Right lobe of liver (tissue), 6 donors: ENCODE measurements at regions not wholly inside any gene's neighbourhood (a gene's known extent, or its start where the extent isn't known, plus 50 kb on each side); places are given as distances from the start of the nearest gene placed in this dataset.

Experiments
- ATAC-seq, 4 donors: fragments of 200-7000 bp; cut with Tn5 transposase; one replicate each; pipeline ENCODE4 v1.9.1; 2020; ENCODE audit warnings: mild to moderate bottlenecking in 4 of 4, moderate library complexity in 4 of 4
- DNase-seq, 3 donors: peaks; one replicate each; pipeline ENCODE4 v3.0.0-alpha.2; 2020
- H3K27ac ChIP-seq, 3 donors: fragments of 200-600 bp; one replicate each; pipeline ENCODE4 v1.8.0; 2022
- H3K27me3 ChIP-seq, 2 donors: fragments of 200-600 bp; one replicate each; pipeline ENCODE4 v1.8.0; 2022
- H3K36me3 ChIP-seq, 4 donors: fragments of 200-600 bp; sonication (generic) in 1 of 4; one replicate each; pipeline versions ENCODE4 v1.5.1 to v1.8.0; 2017 to 2022; ENCODE audit warnings: control low read depth in 1 of 4
- H3K4me1 ChIP-seq, 4 donors: fragments of 200-600 bp; sonication (generic) in 1 of 4; one replicate each; pipeline versions ENCODE4 v1.5.1 to v1.8.0; 2017 to 2022; ENCODE audit warnings: control low read depth in 1 of 4
- H3K4me3 ChIP-seq, 3 donors: fragments of 200-600 bp; one replicate each; pipeline ENCODE4 v1.8.0; 2022
- H3K9me3 ChIP-seq, 4 donors: fragments of 200-600 bp; sonication (generic) in 1 of 4; one replicate each; pipeline versions ENCODE4 v1.5.1 to v1.8.0; 2017 to 2022; ENCODE audit warnings: control low read depth in 1 of 4
- POLR2A ChIP-seq: fragments of 450-650 bp; IDR thresholded peaks from one replicate; pipeline ENCODE4 v1.6.1; 2017; ENCODE audit warnings: antibody characterized with exemption, mild to moderate bottlenecking
- WGBS: methylation state at CpG from one replicate; pipeline ENCODE4 v1.1.6; 2018; ENCODE audit warnings: low coverage, low lambda C conversion rate; ENCODE audit not compliant: insufficient coverage; ENCODE audit errors: missing lambda C conversion rate; 5-methylcytosine and 5-hydroxymethylcytosine counted together
- intact Hi-C, 2 donors: fragments of 100-400 bp; cut with DNase I; formaldehyde crosslinking; loops; one replicate each; pipeline versions ENCODE4 v1.11.2 to v1.14.1; 2022
- TF ChIP-seq, protein P1 (sequence below), 4 donors: fragments of 200-600 bp in 3 of 4; fragments of 450-650 bp in 1 of 4; IDR thresholded peaks; one replicate each; pipeline versions ENCODE4 v1.5.1 to v1.8.0; 2016 to 2022; ENCODE audit warnings: antibody characterized with exemption in 4 of 4, mild to moderate bottlenecking in 2 of 4
- donor health status: DM: no; HTN: yes; CAD: no.
- donor health status: DM: no; HTN: no; CAD: no.
- donor health status: DM: no; HTN: no; CAD: no.
- donor health status: DM: no; HTN: yes; CAD: no.
- donor health status: DM: no; HTN: yes; CAD: no.

GRCh38 chr21:38994042-38994441 is 188.3 kb downstream of the ETS2 start:
- no peak for TF ChIP-seq POLR2A
- TF ChIP-seq, protein P1, sequence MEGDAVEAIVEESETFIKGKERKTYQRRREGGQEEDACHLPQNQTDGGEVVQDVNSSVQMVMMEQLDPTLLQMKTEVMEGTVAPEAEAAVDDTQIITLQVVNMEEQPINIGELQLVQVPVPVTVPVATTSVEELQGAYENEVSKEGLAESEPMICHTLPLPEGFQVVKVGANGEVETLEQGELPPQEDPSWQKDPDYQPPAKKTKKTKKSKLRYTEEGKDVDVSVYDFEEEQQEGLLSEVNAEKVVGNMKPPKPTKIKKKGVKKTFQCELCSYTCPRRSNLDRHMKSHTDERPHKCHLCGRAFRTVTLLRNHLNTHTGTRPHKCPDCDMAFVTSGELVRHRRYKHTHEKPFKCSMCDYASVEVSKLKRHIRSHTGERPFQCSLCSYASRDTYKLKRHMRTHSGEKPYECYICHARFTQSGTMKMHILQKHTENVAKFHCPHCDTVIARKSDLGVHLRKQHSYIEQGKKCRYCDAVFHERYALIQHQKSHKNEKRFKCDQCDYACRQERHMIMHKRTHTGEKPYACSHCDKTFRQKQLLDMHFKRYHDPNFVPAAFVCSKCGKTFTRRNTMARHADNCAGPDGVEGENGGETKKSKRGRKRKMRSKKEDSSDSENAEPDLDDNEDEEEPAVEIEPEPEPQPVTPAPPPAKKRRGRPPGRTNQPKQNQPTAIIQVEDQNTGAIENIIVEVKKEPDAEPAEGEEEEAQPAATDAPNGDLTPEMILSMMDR (IDR thresholded peaks at IDR 0.05) = no peak
- Histone ChIP-seq H3K4me3 (no peak overlapping the region), H3K4me1 (peaks cover 0 to 12% (median 0%) of the 10 kb centered on the region in 4 donors), H3K27me3 (no peaks in the 10 kb centered on the region), H3K36me3 (no peaks in the 10 kb centered on the region), H3K9me3 (no peaks in the 10 kb centered on the region), H3K27ac (peak overlapping the region in 1 of 3 donors; percentile 16)
- DNase-seq (no peak), ATAC-seq (no peak)
- intact Hi-C loops = no loop called here
- WGBS = 71% methylated on average over 5 of the region's 12 CpGs

DNA sequence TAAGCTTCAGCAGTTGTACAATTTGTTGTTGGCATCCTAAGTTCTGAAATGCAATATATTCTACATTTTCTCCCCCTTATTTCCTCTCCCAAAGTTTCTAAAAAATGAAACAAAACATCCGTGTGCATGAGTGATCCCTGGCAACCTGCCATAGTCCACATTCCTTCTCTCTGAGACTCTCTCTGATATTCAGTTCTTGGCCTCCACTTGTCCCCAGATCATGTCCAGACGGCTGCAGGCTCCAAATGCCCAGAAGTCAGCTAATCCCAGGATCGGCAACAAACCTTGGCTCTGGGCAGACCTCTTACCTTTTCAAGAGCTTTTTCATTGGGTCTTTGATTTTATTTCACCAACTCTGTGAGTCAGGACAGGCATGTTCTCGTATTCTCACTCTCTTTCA is 187.8 kb downstream of the ETS2 start:
- Histone ChIP-seq H3K9me3 (no peaks in the 10 kb centered on the region), H3K4me3 (no peak overlapping the region), H3K27ac (peak overlapping the region in 1 of 3 donors; percentile 16), H3K27me3 (no peaks in the 10 kb centered on the region), H3K36me3 (no peaks in the 10 kb centered on the region), H3K4me1 (peaks cover 0 to 12% (median 0%) of the 10 kb centered on the region in 4 donors)
- DNase-seq (peak in 1 of 3 donors; percentile 49), ATAC-seq (peak; percentile 37 to 51 (median 50))
- TF ChIP-seq POLR2A = no peak
- TF ChIP-seq, protein P1 (IDR thresholded peaks at IDR 0.05) = no peak
- intact Hi-C loops = no loop called here
- 31% methylated on average over 4 of the region's 4 CpGs for WGBS

DNA sequence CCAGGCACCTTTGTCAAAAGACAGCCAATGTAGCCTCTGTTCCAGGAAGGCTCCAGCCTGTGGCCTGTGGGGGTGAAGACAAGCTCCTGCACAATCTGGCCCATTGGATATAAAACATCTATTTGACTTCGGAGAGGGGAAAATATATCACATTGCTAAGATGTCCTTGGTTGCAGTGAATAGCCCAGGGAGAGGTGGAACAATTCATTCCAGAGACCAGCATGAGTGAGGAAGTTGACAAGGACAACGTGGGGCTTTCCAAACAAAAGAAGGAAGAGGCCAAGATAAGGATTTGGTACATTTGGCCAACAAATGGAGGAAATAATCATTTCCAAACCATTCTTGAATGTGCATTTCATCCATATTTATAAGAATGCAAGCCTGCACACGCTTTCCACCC is 187.0 kb downstream of the ETS2 start:
- peaks cover 0 to 12% (median 0%) of the 10 kb centered on the region in 4 donors for H3K4me1 ChIP-seq
- ATAC-seq = peak; percentile 51 to 68 (median 56)

DNA sequence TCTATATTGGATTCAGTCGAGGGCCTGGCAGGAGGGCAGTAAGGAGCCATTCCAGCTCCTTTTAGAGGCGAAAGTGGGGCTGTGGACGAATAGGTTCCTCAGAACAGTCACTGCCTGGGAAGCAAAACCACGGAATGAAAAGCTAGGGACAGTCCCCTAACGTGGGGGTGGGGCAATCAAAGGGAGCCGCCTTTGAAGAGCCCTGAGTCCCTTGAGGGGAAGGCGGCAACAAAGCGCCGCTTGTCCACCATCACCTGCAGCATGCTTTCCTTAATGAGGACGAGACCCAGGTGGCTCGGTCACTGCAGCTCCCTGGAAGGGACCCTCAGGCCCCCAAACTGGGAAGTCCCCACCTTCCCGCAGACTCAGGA is 184.7 kb downstream of the ETS2 start:
- WGBS = 26% methylated on average over 5 of the region's 12 CpGs
- peak overlapping the region; percentile 1 to 60 (median 24) for H3K27ac ChIP-seq
- no peak overlapping the region for H3K4me3 ChIP-seq
- intact Hi-C loops = no loop called here
- ATAC-seq (no peak), DNase-seq (no peak)
- H3K27me3 ChIP-seq = no peaks in the 10 kb centered on the region
- TF ChIP-seq, protein P1 (IDR thresholded peaks at IDR 0.05) = no peak
- no peaks in the 10 kb centered on the region for H3K36me3 ChIP-seq
- peaks cover 0 to 15% (median 0%) of the 10 kb centered on the region in 4 donors for H3K4me1 ChIP-seq
- no peaks in the 10 kb centered on the region for H3K9me3 ChIP-seq

More for the DNA sequence above, 187.0 kb downstream of the ETS2 start:
- no peak for DNase-seq
- H3K9me3 ChIP-seq = no peaks in the 10 kb centered on the region
- no peak for TF ChIP-seq POLR2A
- TF ChIP-seq, protein P1 (IDR thresholded peaks at IDR 0.05) = no peak
- WGBS = 64% methylated on average over 3 of the region's 3 CpGs
- intact Hi-C loops = no loop called here
- H3K4me3 ChIP-seq = no peak overlapping the region
- H3K27me3 ChIP-seq = no peaks in the 10 kb centered on the region
- H3K27ac ChIP-seq = peak overlapping the region in 1 of 3 donors; percentile 24
- no peaks in the 10 kb centered on the region for H3K36me3 ChIP-seq
